NCI-H446 (cell line): ENCODE measurements at regions not wholly inside any gene's neighbourhood (a gene's known extent, or its start where the extent isn't known, plus 50 kb on each side); places are given as distances from the start of the nearest gene placed in this dataset.

ENCODE experiments used
- DNase-seq, 2 experiments: peaks; one replicate each; lab custom pipeline; 2025; lab: John Stamatoyannopoulos, UW

DNA sequence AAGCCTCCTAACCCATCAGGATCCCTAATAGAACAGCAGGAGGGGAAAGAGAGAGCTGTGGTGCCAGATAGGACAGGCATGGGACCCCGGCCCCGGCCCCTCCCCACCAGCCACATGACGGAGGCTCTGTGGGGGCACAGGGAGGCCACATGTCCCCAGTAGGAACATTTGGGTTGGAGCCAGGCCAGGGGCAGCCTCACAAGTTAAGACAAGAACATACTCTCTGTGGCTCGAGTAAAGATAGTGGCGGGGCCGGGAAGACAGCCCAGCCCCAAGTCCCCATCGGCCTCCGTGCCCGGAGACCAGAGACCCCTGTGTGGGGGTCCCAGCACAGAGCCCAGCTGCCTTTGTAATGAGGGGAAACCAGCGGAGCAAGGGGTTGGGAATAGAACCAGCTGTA, 78.6 kb upstream of the GALNT9 start:
- no peak for DNase-seq

DNA sequence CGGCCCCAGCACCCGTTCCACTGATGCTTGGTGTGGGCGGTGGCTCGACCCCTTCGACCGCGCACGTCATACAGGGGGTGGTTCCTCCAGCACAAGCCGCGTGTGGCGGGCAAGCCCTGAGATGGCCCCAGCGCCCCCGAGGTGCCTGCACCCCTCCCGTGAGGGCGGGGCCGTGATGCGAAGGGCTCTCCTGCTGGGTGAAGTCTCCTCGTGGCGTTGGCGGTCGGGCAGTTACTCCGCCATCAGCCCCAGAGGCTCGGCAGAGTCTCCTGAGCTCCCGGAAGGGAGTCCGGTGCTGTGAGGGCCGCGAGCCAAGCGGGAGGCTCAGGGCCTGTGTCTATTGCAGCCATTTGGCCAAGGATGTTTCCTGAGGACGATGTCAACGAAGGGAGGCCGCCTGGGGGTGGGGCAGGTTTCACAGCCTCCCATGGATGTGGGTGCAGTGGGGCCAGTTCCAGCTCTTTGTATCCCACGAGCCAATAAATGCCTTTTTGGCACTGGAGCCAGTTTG, 78.1 kb upstream of the GALNT9 start:
- DNase-seq, result peak in 1 of 2 experiments; percentile 30

DNA sequence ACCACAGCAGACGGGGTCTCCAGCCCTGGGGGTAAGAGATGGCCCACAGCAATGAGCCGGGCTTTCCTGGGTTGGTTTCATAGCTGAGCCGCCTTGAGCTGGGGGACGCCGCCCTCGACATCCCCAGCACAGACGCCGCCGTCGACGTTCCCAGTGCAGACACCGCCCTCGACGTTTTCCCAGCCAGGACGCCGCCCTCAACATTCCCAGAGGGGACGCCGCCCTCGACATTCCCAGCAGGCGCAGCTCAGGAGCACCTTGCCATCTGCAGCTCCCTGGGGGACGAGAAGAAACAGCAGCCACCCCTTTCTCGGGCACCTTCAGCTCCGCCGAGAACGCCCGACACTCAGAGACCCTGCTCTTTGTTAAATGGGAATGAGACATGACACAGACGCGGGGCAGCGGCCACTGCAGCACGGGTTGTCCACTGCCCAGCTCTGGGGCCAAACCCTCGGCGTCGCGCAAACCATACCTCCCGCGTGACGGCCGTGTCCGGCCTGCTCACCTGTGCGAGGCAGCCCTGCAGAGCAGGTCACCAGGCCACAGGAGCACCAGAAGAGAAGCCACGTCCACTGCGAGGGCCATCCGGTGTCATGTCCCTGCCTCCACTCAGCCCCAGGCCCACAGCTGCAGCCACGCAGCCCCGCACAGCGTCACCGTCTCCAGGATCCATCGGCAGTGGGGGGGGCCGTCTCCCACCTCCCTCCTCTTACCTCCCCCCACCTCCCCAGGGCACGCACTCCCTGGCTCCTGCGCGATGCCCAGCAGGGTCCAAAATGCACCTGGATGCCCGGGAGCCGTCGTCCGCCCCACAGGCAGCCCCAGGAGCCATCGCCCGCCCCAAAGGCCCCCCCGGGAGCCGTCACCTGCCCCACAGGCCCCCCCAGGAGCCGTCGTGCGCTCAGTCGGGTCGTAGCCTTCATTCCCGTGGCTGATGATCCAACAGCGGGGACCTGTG, 77.4 kb upstream of the GALNT9 start:
- DNase-seq, result no peak

DNA sequence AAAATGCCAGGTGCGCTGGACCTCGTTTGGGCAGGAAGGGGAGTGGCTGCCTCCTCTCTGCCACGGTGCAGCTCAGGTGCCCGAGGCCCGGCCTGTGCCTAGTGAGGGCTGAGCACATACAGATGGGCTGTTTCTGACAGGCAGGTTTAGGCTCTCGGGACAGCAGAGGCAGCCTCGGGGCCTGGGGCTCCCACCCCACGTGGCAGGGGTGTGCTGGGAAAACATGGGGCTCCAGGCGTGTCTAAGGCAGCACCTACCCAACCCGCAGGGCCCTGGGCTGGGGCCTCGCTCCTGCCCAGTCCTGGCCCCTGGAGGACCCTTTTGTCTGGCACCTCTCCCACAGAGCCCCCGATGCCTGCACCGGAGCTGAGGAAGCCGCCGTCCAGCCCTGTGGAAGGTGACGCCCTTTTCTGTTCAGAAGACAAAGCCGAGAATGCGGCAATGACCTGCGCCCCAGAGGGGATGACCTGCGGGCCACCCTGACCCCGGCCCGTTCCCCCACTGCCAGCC, 76.4 kb upstream of the GALNT9 start:
- no peak for DNase-seq

DNA sequence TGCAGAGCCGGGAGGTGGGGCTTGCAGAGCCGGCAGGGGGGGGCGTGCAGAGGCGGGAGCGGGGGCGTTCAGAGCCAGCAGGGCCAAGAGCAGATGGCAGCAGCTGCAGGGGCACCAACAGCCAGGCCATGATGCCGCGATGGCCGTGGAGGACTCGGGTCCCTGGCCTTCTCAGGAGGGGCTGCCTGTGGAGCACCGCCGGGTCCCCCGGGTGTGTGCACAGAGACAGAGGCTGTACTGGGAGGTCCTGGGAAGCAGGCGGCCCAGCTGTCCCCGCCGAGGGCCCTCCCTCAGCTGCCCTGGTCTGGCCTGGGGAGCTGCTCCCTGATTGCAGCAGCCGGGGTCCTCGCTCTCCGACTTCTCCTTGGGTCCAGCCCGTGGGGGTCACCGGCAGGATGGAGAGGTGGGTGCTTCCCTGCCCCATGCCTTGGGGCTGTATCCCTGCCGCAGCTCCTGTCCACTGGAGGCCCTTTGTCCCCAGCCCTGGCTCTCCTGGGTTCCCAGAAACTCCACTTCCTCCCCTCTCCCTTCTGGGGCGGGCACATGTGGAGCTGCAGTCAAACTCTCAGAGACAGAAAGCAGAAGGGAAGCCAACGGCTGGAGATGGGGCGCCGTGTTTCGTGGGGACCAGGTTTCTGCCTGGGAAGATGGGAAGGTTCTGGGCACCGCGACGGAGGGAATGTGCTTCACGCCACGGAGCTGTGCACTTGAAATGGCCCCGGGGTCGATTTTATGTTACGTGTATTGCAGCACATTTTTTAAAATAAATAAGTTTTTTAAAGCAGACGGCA, 75.8 kb upstream of the GALNT9 start:
- no peak for DNase-seq

DNA sequence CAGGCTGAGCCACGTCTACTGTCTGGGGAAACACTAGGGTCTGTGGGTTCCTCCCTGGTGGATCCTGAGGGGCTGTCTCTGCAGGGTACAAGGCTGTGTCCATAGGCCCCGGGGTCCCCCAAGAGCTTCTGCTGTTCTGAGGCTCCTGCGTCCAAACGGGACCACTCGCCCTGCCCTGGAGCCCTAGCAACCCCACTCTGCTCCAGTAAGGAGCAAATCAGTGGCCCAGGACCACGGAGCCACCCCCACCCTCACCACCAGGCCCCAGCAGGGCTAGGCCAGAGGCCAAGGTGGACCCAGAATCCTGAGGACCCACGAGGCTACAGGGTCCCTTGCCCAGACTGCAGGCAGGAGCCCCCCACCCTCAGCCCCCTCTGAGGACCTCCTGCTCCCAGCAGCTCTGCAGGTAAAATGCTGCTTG, 75.1 kb upstream of the GALNT9 start:
- no peak for DNase-seq

DNA sequence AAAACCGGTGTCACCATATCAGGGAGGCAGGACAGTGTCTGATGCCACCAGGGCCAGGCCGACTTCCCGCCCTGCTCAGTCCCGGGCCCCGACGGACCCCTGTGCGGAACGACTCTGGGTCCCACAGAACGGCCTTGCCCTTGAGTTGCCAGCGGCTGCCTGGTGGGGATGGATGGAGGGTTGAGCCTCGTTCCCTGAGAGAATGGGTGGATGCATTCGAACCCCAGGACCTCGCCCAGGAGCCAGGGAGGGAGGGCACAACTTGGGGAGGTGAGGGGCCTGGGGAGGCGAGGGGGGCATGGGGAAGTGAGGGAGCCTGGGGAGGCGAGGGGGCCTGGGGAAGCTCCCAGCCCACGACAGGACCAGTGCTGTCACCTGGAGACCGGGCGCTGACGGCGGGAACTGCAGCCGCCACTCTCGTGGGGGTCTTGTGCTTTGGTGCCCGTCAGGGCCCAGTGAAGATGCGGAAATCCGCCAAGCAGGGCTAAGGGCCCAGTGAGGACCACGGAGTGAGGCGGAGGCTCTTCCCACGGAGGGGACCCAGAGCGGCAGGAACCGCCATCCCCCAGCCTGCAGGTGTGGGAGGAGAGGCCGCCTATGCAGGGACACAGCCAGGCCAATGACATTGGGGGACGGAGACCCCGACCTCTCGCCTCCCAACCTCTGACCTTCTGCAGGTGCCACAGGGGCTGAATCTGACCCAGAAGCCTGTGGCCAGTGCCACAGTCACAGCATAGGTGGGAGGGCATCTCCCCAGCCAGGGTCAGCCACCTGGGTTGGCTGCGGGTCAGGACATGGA, 74.4 kb upstream of the GALNT9 start:
- DNase-seq, result no peak

DNA sequence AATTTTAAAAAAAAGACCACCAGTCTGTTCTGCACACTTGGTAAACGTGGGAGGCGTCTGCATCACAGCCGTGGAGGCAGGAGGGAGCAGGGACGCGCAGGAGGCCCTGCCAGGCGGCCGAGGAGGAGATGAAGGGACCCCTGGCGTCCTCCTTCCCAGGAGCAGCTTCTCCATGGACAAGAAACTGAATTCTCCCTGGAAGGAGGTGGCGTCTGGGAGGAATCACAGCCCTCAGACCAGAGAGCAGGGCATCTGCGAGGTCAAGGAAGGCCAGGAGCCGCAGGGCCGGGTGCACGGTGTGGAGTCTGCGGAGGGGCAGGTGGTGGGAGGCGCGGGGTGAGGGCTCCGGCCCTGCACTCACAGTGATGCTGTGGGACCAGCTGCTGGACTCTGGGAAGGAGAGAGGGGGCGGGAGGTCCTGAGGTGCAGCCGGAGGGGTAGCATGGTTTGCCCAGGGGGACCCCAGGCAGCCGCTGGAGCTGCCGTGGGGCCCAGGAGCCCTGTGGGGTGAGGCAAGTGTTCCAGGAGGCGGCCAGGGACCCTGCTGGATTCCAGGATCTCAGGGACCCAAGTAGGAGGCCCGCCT, 73.5 kb upstream of the GALNT9 start:
- no peak for DNase-seq

DNA sequence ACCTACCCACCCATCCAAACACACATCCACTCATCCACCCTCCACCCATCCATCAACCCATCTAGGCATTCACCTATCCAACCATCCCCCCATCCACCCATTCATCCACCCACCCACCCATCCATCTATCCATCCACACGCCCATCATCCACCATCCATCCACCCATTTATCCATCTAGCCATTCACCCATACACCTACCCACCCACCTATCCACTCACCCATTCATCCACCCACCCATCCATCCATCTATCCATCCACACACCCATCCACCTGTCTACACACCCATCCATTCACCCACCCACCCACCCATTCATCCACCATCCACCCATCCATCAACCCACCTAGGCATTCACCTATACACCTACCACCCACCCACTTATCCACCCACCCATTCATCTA, 72.6 kb upstream of the GALNT9 start:
- no peak for DNase-seq

DNA sequence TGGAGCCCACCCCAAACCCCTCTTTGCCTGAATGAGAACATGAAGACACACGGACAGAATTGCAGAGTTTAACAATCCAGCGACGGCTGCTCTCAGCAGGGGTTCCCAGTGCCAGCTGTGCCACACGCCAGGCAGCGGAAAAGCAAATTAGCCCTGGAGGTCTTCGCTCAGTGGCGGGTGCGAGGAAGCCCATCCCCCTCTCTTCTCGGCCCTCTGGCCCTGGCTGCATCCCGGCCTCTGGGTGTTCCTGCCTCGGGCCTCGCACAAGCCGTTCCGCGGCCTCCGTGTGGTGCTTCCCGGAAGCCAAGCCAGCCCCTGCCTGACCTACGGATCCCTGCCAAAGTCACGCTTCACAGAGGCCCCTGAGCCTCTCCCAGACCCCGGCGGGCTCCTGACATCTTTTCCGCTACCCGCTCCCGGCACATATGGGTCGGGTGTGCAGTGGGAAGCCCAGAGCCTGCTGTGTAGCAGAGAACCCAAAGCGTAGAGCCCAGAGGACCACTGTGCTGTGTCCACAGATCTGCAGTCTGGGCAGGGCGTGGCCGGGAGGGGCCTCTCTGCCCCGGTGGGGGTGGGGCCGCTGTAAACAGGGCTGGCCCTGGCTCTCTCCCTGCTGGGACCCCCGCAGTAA, 70.7 kb upstream of the GALNT9 start:
- no peak for DNase-seq

DNA sequence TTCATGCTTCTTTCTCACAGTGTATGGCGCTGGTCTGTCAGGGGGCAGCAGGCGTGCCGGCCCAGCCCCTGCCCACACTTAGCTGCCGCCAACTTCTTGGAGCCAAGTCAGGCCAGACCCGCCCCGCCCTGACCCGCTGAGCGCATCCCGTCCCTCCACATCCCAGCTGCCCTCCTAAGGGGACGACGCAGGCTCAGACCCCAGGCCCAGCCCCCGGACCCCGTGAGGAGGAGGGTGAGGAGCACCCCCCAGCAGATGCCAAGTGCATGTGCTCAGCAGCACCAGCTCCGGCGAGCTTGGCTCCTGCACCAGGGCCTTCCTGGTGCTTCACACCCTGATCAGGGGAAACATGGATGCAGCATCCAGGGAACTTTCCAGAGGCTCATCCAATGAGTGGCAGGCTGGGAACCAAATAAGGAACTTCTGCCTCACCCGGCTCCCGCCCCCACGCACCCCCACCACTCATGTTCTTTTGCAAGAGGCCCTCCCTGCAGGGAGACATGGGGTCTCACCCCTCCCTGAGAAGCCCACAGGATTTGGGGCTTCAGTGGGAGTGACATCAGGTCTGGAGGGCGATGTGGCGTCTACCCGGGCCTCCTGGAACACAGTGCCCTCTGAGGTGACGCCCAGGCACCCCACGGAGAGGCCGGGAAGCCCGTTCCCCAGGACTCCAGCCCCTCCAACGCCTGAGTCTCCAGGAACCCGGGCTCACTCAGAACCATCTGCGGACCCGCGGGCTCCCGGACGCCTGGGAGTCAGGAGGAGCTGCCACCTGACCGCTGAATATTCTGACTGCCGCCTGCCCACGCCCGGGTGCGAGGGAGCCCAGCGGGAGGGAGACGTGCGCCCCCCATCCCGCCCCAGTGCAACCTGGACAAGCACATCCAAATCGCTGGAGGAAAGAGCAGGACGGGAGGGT, 70.0 kb upstream of the GALNT9 start:
- DNase-seq, result no peak

DNA sequence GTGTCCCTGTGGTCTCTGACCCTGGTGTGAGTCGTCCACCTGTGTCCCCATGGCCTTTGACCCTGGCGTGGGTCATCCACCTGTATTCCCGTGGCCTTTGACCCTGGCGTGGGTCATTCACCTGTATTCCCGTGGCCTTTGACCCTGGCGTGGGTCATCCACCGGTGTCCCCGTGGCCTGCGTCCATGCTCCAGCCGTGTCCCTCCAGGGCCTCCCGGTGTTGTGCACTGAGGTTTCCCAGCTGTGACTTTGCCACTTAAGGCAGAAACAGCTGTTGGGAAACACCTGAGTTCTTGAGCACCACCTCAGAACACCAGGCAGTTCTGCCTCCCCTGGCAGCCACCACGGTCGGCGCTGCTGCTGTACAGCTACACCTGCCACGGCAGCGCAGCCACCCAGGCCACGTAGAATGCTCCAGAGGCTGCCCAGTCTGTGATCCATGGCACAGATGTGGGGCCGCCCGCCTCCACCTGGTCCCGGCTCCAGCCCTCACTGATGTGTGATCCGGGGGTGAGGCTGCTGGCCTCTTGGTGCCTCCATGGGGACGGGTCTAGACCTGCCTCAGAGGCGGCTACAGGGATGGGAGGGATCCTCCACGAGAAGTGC, 69.1 kb upstream of the GALNT9 start:
- DNase-seq, result no peak

DNA sequence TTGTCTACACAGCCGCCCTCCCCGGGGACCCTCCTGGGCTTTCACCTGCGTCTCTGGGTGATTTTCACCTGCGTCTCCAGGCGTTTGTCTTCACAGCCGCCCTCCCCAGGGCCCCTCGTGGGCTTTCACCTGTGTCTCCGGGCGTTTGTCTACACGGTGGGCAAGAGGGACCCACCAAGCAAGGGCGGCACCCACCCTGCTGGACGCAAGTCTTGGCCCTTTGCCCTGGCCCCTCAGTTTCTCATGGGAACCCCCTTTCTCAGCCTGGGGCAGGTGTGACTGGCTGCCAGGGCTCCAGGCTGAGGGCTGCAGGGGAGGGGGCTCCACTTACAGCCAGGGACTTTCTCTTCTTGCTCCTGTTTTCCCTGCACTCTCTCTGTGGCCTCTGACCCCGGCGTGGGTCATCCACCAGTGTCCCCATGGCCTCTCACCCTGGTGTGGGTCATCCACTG, 68.6 kb upstream of the GALNT9 start:
- DNase-seq, result no peak

DNA sequence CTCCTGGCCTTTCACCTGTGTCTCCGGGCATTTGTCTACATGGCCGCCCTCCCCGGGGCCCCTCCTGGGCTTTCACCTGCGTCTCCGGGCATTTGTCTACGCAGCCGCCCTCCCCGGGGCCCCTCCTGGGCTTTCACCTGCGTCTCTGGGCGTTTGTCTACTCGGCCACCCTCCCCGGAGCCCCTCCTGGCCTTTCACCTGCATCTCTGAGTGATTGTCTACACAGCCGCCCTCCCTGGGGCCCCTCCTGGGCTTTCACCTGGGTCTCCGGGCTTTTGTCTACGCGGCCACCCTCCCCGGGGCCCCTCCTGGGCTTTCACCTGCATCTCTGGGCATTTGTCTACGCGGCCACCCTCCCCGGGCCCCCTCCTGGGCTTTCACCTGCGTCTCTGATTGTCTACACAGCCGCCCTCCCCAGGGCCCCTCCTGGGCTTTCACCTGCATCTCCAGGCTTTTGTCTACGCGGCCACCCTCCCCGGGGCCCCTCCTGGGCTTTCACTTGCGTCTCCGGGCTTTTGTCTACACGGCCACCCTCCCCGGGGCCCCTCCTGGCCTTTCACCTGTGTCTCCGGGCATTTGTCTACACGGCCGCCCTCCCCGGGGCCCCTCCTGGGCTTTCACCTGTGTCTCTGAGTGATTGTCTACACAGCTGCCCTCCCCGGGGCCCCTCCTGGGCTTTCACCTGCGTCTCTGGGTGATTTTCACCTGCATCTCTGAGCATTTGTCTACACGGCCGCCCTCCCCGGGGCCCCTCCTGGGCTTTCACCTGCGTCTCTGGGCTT, 68.0 kb upstream of the GALNT9 start:
- DNase-seq, result no peak

DNA sequence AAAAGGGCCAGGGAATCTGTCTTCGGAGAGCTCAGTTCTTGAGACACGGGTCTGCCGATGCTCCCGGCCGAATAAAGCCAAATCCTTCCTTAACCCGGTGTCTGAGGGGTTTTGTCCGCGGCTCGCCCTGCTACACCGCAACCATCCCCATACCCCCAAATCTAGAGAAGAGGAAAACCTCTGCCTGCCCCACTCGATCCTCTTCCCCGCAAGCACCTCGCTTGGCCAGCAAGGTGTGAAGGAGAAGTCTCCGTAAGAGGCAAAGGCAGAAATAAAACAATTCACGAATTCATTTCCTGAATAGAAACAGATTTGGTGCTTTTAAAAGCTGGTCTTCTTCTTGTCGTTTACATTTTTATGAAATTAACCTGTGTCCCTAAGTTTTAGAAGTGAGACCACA, 67.3 kb upstream of the GALNT9 start:
- DNase-seq, result no peak

DNA sequence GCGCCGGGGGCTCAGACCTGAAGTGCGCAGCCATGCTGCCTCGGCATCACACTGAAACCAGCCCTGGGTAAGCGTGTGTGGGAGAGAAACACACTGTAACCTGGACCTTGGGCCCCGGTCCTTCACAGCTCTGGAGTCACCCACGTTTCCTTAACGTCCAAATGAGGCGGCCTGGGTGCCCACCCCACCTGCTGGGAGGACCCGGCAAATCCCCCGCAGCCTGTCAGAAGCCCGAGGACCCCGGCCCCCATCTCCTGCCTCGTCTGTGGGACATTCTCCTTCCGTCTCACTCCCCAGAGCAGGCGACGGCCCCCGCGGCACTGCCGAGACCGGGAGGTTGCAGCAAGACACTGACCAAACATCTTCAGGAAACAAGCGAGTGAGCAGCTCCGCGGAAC, 66.5 kb upstream of the GALNT9 start:
- no peak for DNase-seq

DNA sequence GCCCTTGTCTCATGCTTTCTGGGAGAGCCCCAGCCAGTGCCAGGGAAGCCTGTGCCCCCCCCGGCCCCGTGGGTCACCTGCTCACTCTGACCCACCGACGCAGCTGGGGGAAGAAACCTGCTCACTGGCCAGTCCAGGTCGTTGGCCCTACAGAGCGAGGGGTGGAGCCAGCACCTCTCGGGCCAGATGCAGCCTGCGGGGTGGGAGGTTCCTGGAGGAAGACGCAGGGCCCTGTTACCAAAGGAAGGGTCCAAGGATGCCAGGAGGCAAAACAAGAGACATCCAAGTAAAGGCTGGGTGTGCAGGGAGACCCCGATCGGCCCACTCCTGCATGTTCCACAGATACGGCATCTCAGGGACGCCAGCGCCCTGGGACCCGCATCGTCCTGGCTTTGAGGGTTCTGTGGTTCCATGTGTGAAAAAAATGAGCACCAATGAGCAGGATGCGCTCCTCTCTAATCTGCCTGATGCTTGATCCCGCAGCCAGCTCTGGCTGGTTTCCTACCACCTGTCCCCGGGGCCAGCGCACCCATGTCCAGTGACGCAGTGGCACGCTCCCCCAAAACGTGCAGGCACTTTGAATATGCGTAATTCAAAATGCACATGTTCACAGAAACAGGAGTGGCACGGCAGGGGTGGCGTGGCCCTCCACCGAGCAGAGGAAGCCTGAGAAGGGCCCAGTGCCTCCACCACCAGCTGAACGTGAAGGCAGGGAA, 66.0 kb upstream of the GALNT9 start:
- DNase-seq, result no peak
